SK-N-SH (cell line): ENCODE measurements at regions not wholly inside any gene's neighbourhood (a gene's known extent, or its start where the extent isn't known, plus 50 kb on each side); places are given as distances from the start of the nearest gene placed in this dataset.

Source experiments
- CTCF ChIA-PET: fragments of 300-600, 350-600 bp; formaldehyde crosslinking; extraction: SDS; loops from one replicate; lab custom pipeline; 2021; lab: Yijun Ruan, JAX
- POLR2A ChIA-PET: fragments of 350-600 bp; sonication (Branson Sonifier 250); formaldehyde crosslinking; extraction: SDS; loops from one replicate; lab custom pipeline; 2020; ENCODE audit warnings: antibody characterized with exemption, inconsistent platforms; lab: Yijun Ruan, JAX
- DNase-seq: peaks from one replicate; pipeline ENCODE4 v3.0.0; 2012
- H2AFZ ChIP-seq: fragments of 200-600 bp; sonication (generic); 2 replicates; pipeline ENCODE4 v1.8.1; 2016; ENCODE audit warnings: antibody characterized with exemption, mild to moderate bottlenecking, low read depth
- H3F3A ChIP-seq: fragments of 200-600 bp; sonication (generic); replicated peaks from 2 replicates; pipeline ENCODE3; 2016; ENCODE audit warnings: antibody characterized with exemption, mild to moderate bottlenecking; ENCODE audit not compliant: insufficient read depth
- H3K27ac ChIP-seq, 2 experiments: fragments of 200-500 bp in 1 of 2; fragments of 200-600 bp in 1 of 2; sonication (Bioruptor generic) in 1 of 2; sonication (generic), shearing (Covaris generic) in 1 of 2; 2 replicates each; pipeline versions ENCODE4 v1.5.1 to v1.6.1; 2014 to 2016; ENCODE audit warnings: low read depth in 2 of 2, inconsistent platforms in 1 of 2, low read length in 1 of 2, mild to moderate bottlenecking in 1 of 2, mixed read lengths in 1 of 2
- H3K27me3 ChIP-seq: fragments of 200-600 bp; sonication (generic), shearing (Covaris generic); 2 replicates; pipeline ENCODE4 v1.6.1; 2016; ENCODE audit warnings: mixed run types; ENCODE audit not compliant: insufficient read depth
- H3K36me3 ChIP-seq, 2 experiments: fragments of 200-500 bp in 1 of 2; fragments of 200-600 bp in 1 of 2; sonication (Bioruptor generic) in 1 of 2; sonication (generic) in 1 of 2; replicated peaks in 1 of 2; 2 replicates each; pipeline versions ENCODE3 to v1.5.1; 2014 to 2016; ENCODE audit warnings: low read length in 1 of 2, mild to moderate bottlenecking in 1 of 2; ENCODE audit not compliant: insufficient read depth in 2 of 2, control insufficient read depth in 1 of 2
- H3K4me1 ChIP-seq, 2 experiments: fragments of 200-500 bp in 1 of 2; fragments of 200-600 bp in 1 of 2; sonication (Bioruptor generic) in 1 of 2; sonication (generic), shearing (Covaris generic) in 1 of 2; 2 replicates each; pipeline versions ENCODE4 v1.5.1 to v1.6.1; 2014 to 2016; ENCODE audit warnings: low read depth in 1 of 2, low read length in 1 of 2, mixed run types in 1 of 2; ENCODE audit not compliant: insufficient read depth in 2 of 2, control insufficient read depth in 1 of 2
- H3K4me2 ChIP-seq: fragments of 200-600 bp; sonication (generic), shearing (Covaris generic); 2 replicates; pipeline ENCODE4 v1.6.1; 2017; ENCODE audit warnings: mixed run types
- H3K4me3 ChIP-seq, 2 experiments: fragments of 200-500 bp in 1 of 2; fragments of 200-600 bp in 1 of 2; sonication (Bioruptor generic) in 1 of 2; sonication (generic), shearing (Covaris generic) in 1 of 2; 2 replicates each; pipeline versions ENCODE4 v1.5.1 to v1.8.1; 2014 to 2016; ENCODE audit warnings: low read depth in 2 of 2, inconsistent platforms in 1 of 2, low read length in 1 of 2, mild to moderate bottlenecking in 1 of 2, mixed read lengths in 1 of 2, moderate library complexity in 1 of 2
- H3K79me2 ChIP-seq: fragments of 200-600 bp; sonication (generic); 2 replicates; pipeline ENCODE4 v1.8.1; 2017; ENCODE audit warnings: mild to moderate bottlenecking; ENCODE audit not compliant: insufficient read depth
- H3K9ac ChIP-seq: fragments of 200-600 bp; sonication (generic); 2 replicates; pipeline ENCODE4 v1.6.1; 2017; ENCODE audit warnings: mixed run types
- H3K9me2 ChIP-seq: fragments of 200-600 bp; sonication (generic); 2 replicates; pipeline ENCODE4 v1.6.1; 2017; ENCODE audit warnings: mixed run types
- H3K9me3 ChIP-seq: fragments of 200-600 bp; sonication (generic); 2 replicates; pipeline ENCODE4 v1.6.1; 2017; ENCODE audit warnings: mixed run types, mild to moderate bottlenecking, moderate library complexity
- H4K20me1 ChIP-seq: fragments of 200-600 bp; sonication (generic); 2 replicates; pipeline ENCODE4 v1.6.1; 2017; ENCODE audit warnings: mild to moderate bottlenecking, mixed run types; ENCODE audit not compliant: insufficient read depth
- ELF1 ChIP-seq: IDR thresholded peaks from 2 replicates; pipeline ENCODE4 v1.4.0; 2012
- EZH2phosphoT487 ChIP-seq: fragments of 200-600 bp; sonication (generic); IDR thresholded peaks from 2 replicates; pipeline ENCODE4 v1.6.1; 2017; ENCODE audit warnings: low read depth, mixed run types, mild to moderate bottlenecking, antibody characterized with exemption, moderate library complexity, borderline replicate concordance
- FOSL2 ChIP-seq: IDR thresholded peaks from 2 replicates; pipeline ENCODE4 v1.4.0; 2012; ENCODE audit warnings: low read depth, mild to moderate bottlenecking, moderate library complexity, borderline replicate concordance
- FOXJ3 ChIP-seq: sonication (generic); formaldehyde crosslinking; IDR thresholded peaks from 2 replicates; pipeline ENCODE4 v1.5.1; 2020; ENCODE audit warnings: mild to moderate bottlenecking, missing genetic modification reagents
- MXI1 ChIP-seq: IDR thresholded peaks from 2 replicates; pipeline ENCODE4 v1.6.1; 2012; ENCODE audit warnings: mild to moderate bottlenecking, low read depth, low read length, improper control_type of control experiment
- NFIC ChIP-seq: IDR thresholded peaks from 2 replicates; pipeline ENCODE4 v1.4.0; 2012; ENCODE audit warnings: borderline replicate concordance
- PBX3 ChIP-seq: IDR thresholded peaks from 2 replicates; pipeline ENCODE4; 2012
- RXRA ChIP-seq: IDR thresholded peaks from 2 replicates; pipeline ENCODE4 v1.4.0; 2012; ENCODE audit warnings: low read depth, mild to moderate bottlenecking, borderline replicate concordance
- USF2 ChIP-seq: fragments of 150-350 bp; IDR thresholded peaks from 2 replicates; pipeline ENCODE4 v1.6.1; 2017; ENCODE audit warnings: antibody characterized with exemption, low read length, low read depth, borderline replicate concordance
- YY1 ChIP-seq: IDR thresholded peaks from 2 replicates; pipeline ENCODE4 v1.4.0; 2012; ENCODE audit warnings: low read depth, mild to moderate bottlenecking
- WGBS: methylation state at CpG from one replicate; pipeline ENCODE4 v1.1.6; 2017; ENCODE audit warnings: low lambda C conversion rate; 5-methylcytosine and 5-hydroxymethylcytosine counted together
- TF ChIP-seq, protein P1 (sequence below): fragments of 150-350 bp; IDR thresholded peaks from 2 replicates; pipeline ENCODE4 v1.6.1; 2016; ENCODE audit warnings: mild to moderate bottlenecking, low read depth, low read length
- TF ChIP-seq, protein P2 (sequence below): IDR thresholded peaks from 2 replicates; pipeline ENCODE4 v1.4.0; 2012; ENCODE audit warnings: low read depth, borderline replicate concordance

DNA sequence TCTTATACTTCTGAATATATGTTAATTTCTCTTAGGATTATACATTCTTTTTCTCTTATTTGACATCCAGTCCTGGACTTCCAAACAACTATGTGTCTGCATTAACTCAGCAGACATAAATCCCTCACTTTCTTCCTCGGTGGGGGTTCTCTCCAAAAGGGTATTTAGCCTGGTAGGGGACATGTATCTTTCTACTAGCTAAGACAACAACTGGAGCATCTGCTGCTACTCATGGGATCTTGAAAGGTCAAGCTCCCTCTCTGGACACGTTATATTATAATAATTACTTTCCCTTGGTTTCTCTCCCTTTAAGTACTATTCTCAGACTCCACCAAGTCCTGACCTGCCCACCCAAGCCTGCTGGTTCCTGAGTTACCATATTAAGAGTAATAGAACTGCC lies 983.7 kb upstream of the FLRT2 start:
- Histone ChIP-seq H3K9me3 (no peaks in the 10 kb centered on the region), H3K4me1 (no peaks in the 10 kb centered on the region), H3K36me3 (no peaks in the 10 kb centered on the region), H3K4me3 (no peak overlapping the region)
- no peak for DNase-seq
- 0% methylated on average over 2 of the region's 2 CpGs for WGBS
- TF ChIP-seq FOXJ3 (CRISPR knock-in tag) (no peak), PBX3 (no peak), RXRA (no peak), NFIC (no peak), YY1 (no peak), MXI1 (no peak), FOSL2 (no peak), USF2 (no peak)
- TF ChIP-seq, protein P1, sequence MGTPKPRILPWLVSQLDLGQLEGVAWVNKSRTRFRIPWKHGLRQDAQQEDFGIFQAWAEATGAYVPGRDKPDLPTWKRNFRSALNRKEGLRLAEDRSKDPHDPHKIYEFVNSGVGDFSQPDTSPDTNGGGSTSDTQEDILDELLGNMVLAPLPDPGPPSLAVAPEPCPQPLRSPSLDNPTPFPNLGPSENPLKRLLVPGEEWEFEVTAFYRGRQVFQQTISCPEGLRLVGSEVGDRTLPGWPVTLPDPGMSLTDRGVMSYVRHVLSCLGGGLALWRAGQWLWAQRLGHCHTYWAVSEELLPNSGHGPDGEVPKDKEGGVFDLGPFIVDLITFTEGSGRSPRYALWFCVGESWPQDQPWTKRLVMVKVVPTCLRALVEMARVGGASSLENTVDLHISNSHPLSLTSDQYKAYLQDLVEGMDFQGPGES, result no peak
- TF ChIP-seq, protein P2, sequence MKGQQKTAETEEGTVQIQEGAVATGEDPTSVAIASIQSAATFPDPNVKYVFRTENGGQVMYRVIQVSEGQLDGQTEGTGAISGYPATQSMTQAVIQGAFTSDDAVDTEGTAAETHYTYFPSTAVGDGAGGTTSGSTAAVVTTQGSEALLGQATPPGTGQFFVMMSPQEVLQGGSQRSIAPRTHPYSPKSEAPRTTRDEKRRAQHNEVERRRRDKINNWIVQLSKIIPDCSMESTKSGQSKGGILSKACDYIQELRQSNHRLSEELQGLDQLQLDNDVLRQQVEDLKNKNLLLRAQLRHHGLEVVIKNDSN, result no peak
- TF ChIP-seq, all 33 proteins: peak for 0
- no peaks in the 10 kb centered on the region for H3K27me3 ChIP-seq
- H3F3A ChIP-seq, result no peaks in the 10 kb centered on the region
- H3K9me2 ChIP-seq, result no peaks in the 10 kb centered on the region
- no peak overlapping the region for H3K4me2 ChIP-seq
- H3K9ac ChIP-seq, result no peak overlapping the region
- no peak overlapping the region for H2AFZ ChIP-seq
- CTCF ChIA-PET, result interaction anchor here (0.7 kb wide), 1 partner anchor 10 kb away, joined by 3 read pairs; no protein-coding TSS in a partner anchor
- H3K79me2 ChIP-seq, result no peaks in the 10 kb centered on the region
- H3K27ac ChIP-seq, result no peak overlapping the region
- POLR2A ChIA-PET, result no interaction called here
- no peaks in the 10 kb centered on the region for H4K20me1 ChIP-seq

DNA sequence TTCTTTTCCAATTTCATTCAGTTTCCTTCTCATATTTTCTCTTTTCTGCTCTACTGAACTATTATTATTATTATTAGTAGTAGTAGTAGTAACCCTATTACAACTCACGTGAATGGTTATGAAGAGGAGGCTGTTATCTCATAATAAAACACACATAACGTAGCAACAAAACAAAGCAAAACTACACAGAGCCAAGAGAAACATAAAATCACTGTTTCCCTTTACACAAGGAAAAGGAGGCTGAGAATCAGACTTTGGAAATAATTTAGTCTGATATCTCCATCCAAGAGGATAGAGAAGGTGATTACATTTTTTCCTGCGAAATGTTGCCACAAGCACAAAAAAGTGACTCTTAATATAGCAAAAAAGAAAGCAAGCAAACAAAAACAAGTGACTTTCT lies 975.8 kb upstream of the FLRT2 start:
- no peaks in the 10 kb centered on the region for H4K20me1 ChIP-seq
- H3K4me1 ChIP-seq, result no peaks in the 10 kb centered on the region
- CTCF ChIA-PET, result no interaction called here
- H3K27ac ChIP-seq, result no peak overlapping the region
- no peaks in the 10 kb centered on the region for H3K36me3 ChIP-seq
- TF ChIP-seq ELF1, result no peak
- TF ChIP-seq, protein P1, result no peak
- no peak for TF ChIP-seq EZH2phosphoT487
- H3K4me2 ChIP-seq, result no peak overlapping the region
- H3K9me3 ChIP-seq, result no peaks in the 10 kb centered on the region
- no peaks in the 10 kb centered on the region for H3K79me2 ChIP-seq
- no peaks in the 10 kb centered on the region for H3K9me2 ChIP-seq
- no peaks in the 10 kb centered on the region for H3K27me3 ChIP-seq
- POLR2A ChIA-PET, result no interaction called here
- WGBS, result under 1% methylated on average over 3 of the region's 3 CpGs
- no peak overlapping the region for H3K4me3 ChIP-seq
- no peak overlapping the region for H3K9ac ChIP-seq
- H2AFZ ChIP-seq, result no peak overlapping the region
- no peaks in the 10 kb centered on the region for H3F3A ChIP-seq
- no peak for DNase-seq
